ENCODE measurements at regions not wholly inside any gene's neighbourhood (a gene's known extent, or its start where the extent isn't known, plus 50 kb on each side); places are given as distances from the start of the nearest gene placed in this dataset.

GRCh38 chr12:84073401-84073800 lies 839.2 kb downstream of the SLC6A15 start:
- H3K27me3 ChIP-seq (ENCODE audit: control insufficient read depth in 1 of 2, insufficient read depth in 2 of 2, low read length in 2 of 2) = no peaks in the 10 kb centered on the region
- H3K4me3 ChIP-seq (ENCODE audit: low read length) = no peak overlapping the region
- ChIA-PET CTCF (no interaction called here), POLR2A (no interaction called here)
- ATAC-seq (ENCODE audit: poor library complexity) (no peak), DNase-seq (no peak)
- Mint-ChIP-seq H3K36me3 (ENCODE audit: low read depth) (no peaks in the 10 kb centered on the region), H3K4me3 (no peak overlapping the region), H3K4me1 (ENCODE audit: low read depth) (no peaks in the 10 kb centered on the region), H3K27me3 (no peaks in the 10 kb centered on the region), H3K27ac (no peak overlapping the region), H3K9me3 (peaks cover 12% of the 10 kb centered on the region)
- no peak for TF ChIP-seq CTCF (IDR thresholded peaks at IDR 0.05)
- H3K9me3 ChIP-seq (ENCODE audit: control insufficient read depth in 1 of 2, insufficient read depth in 1 of 2, low read length in 2 of 2) = peaks cover 0 to 5% of the 10 kb centered on the region in 2 experiments
- intact Hi-C loops (cut with DNase I, micrococcal nuclease) = no loop called here
- no peaks in the 10 kb centered on the region for H3K36me3 ChIP-seq (ENCODE audit: insufficient read depth, low read length)
- H3K4me1 ChIP-seq (ENCODE audit: insufficient read depth, low read length) = no peaks in the 10 kb centered on the region
- no peak overlapping the region for H3K27ac ChIP-seq (ENCODE audit: low read depth in 1 of 2, low read length in 2 of 2)

GRCh38 chr12:84072961-84073360 lies 839.6 kb downstream of the SLC6A15 start:
- ATAC-seq (ENCODE audit: poor library complexity) (no peak), DNase-seq (no peak)
- ChIA-PET POLR2A (no interaction called here), CTCF (no interaction called here)
- no peaks in the 10 kb centered on the region for H3K27me3 ChIP-seq (ENCODE audit: control insufficient read depth in 1 of 2, insufficient read depth in 2 of 2, low read length in 2 of 2)
- H3K4me1 Mint-ChIP-seq (ENCODE audit: low read depth) = no peaks in the 10 kb centered on the region
- peaks cover 0 to 5% of the 10 kb centered on the region in 2 experiments for H3K9me3 ChIP-seq (ENCODE audit: control insufficient read depth in 1 of 2, insufficient read depth in 1 of 2, low read length in 2 of 2)
- no peak overlapping the region for H3K27ac Mint-ChIP-seq
- H3K4me3 ChIP-seq (ENCODE audit: low read length) = no peak overlapping the region
- H3K27me3 Mint-ChIP-seq = no peaks in the 10 kb centered on the region
- H3K4me3 Mint-ChIP-seq = no peak overlapping the region
- intact Hi-C loops (cut with DNase I, micrococcal nuclease) = no loop called here
- TF ChIP-seq CTCF (IDR thresholded peaks at IDR 0.05) = no peak
- H3K4me1 ChIP-seq (ENCODE audit: insufficient read depth, low read length) = no peaks in the 10 kb centered on the region
- H3K9me3 Mint-ChIP-seq = peaks cover 9% of the 10 kb centered on the region
- H3K36me3 Mint-ChIP-seq (ENCODE audit: low read depth) = no peaks in the 10 kb centered on the region
- no peaks in the 10 kb centered on the region for H3K36me3 ChIP-seq (ENCODE audit: insufficient read depth, low read length)
- H3K27ac ChIP-seq (ENCODE audit: low read depth in 1 of 2, low read length in 2 of 2) = no peak overlapping the region

GRCh38 chr12:84070292-84070691 lies 842.3 kb downstream of the SLC6A15 start:
- ATAC-seq (ENCODE audit: poor library complexity) (no peak), DNase-seq (no peak)
- no peak for TF ChIP-seq CTCF (IDR thresholded peaks at IDR 0.05)
- no peaks in the 10 kb centered on the region for H3K27me3 Mint-ChIP-seq
- Histone ChIP-seq H3K9me3 (ENCODE audit: control insufficient read depth in 1 of 2, insufficient read depth in 1 of 2, low read length in 2 of 2) (peaks cover 0 to 5% of the 10 kb centered on the region in 2 experiments), H3K36me3 (ENCODE audit: insufficient read depth, low read length) (no peaks in the 10 kb centered on the region), H3K27me3 (ENCODE audit: control insufficient read depth in 1 of 2, insufficient read depth in 2 of 2, low read length in 2 of 2) (no peaks in the 10 kb centered on the region), H3K4me3 (ENCODE audit: low read length) (no peak overlapping the region), H3K4me1 (ENCODE audit: insufficient read depth, low read length) (no peaks in the 10 kb centered on the region), H3K27ac (ENCODE audit: low read depth in 1 of 2, low read length in 2 of 2) (no peak overlapping the region)
- CTCF ChIA-PET = no interaction called here
- H3K4me1 Mint-ChIP-seq (ENCODE audit: low read depth) = no peaks in the 10 kb centered on the region
- H3K4me3 Mint-ChIP-seq = no peak overlapping the region
- no peaks in the 10 kb centered on the region for H3K36me3 Mint-ChIP-seq (ENCODE audit: low read depth)
- POLR2A ChIA-PET = no interaction called here
- intact Hi-C loops (cut with DNase I, micrococcal nuclease) = no loop called here
- no peak overlapping the region for H3K27ac Mint-ChIP-seq
- peaks cover 13% of the 10 kb centered on the region for H3K9me3 Mint-ChIP-seq

Data from CD4-positive, alpha-beta T cell (primary cell).